ENCODE measurements at regions not wholly inside any gene's neighbourhood (a gene's known extent, or its start where the extent isn't known, plus 50 kb on each side); places are given as distances from the start of the nearest gene placed in this dataset.
"Not testable (repeated sequence)": the region's sequence is repeated elsewhere in the genome, so short reads cannot be mapped to it uniquely, and the experiment has no call there.

DNA sequence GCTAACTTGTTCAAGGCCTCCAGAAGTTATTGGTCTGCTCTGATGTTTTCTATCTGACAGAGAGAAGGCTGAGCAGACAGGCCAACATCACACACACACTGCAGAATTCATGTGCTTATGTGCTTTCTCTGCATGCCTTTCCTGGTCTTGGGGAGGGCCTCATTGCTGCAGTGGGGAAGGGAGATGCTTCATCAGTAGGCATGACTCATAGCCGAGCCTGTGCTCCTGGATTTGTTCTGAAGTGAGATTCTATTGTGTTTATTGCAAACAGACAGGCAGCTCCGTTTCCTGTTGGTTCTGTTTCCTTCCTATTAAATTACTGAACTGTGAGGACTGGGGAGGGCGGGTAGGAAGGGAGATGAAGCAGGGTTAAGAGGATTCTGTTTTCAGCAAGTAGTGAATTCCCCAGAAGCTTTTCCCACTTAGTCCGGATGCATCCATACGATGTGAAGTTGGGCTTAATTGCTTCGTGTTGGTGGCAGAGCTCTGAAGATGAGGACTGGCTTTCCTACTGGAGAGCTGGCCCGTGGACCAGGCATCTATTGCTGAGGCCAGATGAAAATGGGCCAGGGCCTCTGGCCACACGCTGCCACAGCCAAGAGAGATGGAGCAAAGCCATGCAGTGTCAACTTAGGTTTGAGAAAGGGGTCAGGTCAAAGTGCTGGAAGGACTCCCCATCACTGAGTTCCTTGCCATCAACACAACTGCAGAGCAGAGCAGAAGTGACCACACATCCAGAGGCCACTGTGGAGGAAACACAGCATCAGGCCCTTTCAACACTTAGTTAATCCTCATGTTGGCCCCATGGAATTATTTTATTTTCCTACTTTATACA lies 179.3 kb downstream of the UTP18 start:
- DNase-seq, result peak in 4 of 14 donors; percentile 4 to 51 (median 10)

DNA sequence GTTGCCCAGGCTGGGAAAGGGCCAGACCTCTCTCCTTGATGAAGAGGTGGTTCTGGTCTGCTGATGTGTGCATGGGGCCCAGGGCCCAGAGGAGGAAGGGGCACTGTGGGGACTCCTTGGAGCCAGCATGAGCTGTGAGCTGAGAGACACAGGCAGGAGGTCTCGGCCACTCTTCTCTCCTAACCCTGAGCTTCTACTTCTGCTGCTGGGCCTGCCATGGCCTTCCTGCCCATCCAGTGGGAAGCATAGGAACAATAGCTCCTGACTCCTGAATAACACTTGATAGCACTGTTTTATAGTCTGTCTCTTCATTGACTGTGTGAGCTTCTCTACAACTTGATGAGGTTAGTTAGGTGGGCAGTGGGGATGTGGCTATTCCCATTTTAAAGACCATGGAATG lies 181.1 kb downstream of the UTP18 start:
- DNase-seq, result no peak

DNA sequence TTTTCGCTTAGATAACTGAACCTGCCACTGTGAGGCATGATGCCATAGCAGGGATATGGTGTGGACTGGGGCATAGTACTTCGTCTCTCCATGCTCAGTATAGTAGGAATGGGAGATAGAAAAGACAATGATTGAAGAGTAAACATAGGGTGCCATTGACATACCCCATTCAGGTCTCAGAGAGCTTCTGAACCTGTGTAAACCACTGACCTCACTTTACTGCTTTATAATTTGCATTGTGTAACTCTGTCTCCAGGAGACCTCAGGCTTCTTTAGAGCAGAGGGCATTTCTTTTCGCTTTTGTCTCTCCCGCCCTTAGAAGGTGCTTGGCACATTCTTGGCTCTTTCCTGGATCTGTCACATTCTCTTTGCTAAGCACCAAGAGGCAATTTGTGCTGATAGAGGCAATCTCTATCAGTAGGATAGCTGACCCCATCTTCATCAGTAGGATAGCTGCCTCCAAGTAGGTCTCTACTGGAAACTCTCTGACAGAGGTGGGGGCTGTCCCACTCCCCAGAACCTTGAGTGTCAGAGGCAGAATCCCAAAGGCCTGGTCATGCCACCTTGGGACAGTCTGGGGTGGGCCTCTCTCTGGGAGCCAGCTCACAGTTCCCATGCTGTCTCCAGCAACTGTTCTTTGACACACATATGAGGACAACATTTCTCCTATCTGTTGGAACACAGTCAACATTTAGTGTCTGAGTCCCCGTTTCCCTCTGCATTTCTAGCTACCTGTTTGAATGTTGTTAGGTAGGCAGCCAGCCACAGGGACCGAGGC lies 181.9 kb downstream of the UTP18 start:
- no peak for DNase-seq

DNA sequence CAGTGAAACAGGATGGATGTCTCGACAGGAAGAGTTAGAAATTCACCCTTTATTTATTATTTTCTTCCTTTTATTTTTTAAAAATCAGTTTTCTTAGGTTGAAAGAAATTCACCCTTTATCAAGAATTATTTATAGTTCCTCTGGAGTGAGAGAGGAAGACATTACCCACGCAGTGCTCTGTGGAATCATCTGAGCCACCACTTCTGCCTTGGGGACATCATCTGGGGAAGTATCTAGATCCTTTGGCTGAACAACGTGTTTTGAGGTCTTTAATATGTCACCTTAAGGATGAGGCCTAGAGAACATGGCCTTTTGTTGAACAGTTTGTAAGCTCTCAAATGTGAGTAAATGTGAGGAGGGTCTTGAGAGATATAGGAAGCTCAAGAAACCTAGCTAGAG lies 183.3 kb downstream of the UTP18 start:
- DNase-seq, result no peak

DNA sequence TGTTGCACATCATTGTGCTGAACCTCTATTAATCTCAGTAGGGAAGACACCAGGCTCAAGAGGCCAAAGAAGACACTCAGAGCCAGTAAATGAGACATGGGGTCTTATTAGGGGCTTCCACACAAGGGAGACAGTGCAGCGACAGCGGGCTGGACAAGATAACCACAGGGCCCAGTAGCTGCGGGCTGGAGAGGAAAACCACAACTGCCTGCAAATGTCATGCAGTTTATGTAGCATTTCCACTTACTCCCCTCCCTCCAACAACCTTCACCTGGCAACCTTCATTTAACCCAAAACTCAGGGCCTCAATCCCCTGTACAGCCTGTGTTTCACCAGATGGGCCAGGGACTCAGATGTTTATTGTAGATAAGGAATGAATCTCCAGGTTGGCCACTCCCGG lies 185.6 kb downstream of the UTP18 start:
- no peak for DNase-seq

DNA sequence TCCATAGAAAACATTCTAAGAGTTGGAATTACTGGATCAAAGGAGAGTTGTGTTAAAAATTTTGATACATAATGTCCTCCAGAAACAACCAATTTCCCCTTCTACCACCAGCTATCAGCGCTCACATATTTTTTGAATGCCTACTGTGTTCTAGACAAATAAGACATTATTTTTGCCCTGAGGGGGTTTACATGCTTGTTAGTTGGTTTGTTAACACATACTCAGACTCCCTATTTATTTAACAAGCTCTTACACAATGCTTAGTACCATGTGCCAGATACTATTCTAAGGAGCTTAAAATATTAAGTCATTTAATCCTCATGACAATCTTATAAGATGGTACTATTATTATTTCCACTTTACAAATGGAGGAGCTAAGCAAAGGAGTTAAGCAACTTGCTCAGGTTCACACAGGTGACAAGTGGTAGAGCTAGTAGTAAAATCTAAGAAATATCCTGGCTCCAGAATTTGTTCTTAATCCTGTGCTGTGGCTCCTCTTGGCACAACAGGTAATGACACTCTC lies 194.2 kb downstream of the UTP18 start:
- DNase-seq, result no peak

DNA sequence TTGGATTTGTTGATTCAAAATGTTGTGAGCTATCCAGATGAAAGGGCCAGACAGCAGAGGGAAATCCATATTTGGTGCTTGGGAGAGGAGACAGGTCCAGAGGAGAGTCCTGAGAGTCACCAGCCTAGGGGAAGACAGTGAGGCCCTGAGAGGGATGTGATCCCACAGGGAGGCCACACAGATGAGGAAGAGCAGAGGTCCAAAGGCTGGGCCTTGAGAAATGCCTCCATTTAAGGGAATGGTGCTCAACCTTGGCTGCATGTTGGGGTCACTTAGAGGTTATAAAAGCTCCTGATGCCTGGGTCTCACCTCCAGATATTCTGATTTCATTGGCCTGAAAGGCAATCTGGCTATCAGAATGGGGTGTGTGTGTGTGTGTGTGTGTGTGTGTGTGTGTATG lies 194.9 kb downstream of the UTP18 start:
- DNase-seq, result no peak

DNA sequence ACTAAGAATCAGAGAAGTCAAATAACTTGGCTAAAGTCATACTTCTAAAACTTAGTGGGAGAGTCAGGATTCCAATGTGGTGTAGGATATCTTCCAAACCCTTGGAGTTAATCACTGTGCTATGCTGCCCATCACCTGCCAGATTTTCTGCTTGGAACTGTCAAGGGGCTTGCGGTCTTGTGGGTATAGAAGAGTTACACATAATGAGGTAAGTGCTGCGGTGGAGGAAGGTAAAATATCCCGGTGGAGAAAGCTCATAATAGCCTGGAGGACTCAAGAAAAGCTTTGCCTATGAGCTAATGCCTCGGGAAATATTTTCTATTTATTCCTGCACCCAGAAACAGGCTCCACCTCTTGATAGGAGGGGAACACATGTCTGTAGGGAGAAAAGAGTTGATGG lies 195.6 kb downstream of the UTP18 start:
- no peak for DNase-seq

DNA sequence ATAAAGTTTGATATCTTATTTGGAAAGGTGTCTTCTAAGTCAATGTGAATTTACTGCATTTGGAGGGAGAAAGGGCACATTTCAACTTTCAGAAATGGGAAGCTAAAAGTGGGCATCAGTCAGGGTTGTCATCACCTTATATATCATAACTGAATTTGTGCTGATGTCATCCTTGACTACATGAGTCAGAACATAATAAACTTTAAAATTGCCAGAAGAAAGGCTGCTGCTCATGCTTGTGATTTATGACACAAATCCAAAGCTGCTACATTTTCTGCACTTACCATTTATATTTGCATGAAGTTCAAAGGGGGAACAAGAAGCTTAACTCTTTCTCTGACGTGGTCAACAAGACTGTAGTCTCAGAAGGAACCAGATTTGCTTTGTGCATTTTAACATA lies 196.6 kb downstream of the UTP18 start:
- no peak for DNase-seq

DNA sequence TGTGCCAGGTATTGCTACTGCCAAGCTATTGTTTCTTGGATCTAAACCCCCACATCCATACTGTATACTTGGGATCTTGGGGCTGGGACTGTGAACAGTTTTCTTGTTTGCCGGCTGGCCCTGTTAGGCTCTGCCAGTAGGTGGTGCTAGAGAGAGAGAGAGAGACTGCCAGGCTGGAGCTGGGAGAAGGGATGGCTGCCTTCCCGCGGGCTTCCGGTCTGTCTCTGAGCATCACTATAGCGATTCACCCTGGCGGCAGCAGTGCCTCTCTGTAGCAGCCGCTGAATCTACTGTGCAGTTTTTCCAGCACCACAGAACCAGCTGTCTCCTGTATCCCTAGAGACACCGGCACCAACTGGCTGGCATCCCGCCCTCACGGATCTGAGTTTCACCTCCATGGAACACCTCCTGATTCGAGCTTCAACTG lies 201.2 kb downstream of the UTP18 start:
- peak in 10 of 14 donors; percentile 1 to 80 (median 11) for DNase-seq

DNA sequence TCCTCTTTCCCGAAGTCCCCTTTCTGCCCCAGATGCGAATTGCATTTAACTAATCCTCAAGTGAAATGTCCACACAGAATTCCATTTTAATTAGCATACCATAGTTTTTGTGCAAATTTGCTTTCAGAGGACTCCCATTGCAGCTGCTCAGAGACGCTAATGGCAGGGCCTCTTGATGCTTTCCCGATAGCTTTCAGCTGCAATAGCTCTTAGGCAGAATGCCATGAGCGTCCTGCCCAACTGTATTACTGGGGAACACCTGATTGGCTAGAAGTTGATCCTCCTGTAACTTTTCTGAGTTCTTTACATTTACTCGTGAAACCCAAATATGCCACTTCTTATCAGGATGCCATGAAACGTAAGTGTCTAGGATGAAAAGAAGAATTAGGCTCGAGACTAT lies 203.0 kb downstream of the UTP18 start:
- DNase-seq, result no peak

DNA sequence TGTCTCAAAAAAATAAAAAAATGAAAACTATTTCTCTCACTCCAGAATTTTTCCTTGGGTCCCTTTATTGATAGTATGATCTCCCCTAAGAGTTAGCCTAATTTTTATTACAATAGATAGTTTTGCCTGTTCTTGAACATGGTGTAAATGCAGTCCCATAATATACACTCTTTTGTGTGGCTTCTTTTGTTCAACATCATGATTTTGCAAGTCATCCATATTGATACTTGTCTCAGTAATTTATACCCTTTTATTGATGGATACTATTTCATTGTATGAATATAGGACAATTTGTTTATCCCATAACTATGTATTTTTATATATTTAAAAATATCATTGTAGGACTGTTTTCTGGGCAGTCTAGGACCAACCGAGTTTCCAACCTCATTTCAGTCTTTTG lies 207.0 kb downstream of the UTP18 start:
- DNase-seq, result no peak

DNA sequence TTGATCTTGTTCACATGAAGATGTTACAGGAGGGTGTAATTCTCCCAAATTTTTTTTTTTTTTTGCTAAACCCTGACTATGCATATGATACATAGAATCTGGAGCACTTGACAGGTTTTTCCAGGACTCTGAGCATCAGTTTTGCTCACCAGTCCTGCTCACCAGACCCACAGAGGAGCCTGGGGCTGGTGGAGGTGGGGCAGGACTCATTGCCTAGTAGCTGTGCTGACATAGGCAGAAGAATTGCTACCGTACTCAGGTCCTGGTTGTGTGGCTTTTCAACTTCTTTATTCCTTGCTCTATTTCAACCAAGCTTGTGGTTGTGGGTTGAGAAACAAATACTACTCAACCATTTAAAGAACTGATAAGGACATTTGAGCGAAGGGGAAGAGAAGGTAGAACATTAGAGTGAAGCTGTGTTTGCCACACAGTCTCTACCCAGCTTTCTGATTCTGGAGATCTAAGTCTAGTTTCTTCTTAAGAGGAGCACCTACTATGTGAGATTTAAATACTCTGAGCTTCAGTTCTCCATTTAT lies 212.4 kb downstream of the UTP18 start:
- no peak for DNase-seq

DNA sequence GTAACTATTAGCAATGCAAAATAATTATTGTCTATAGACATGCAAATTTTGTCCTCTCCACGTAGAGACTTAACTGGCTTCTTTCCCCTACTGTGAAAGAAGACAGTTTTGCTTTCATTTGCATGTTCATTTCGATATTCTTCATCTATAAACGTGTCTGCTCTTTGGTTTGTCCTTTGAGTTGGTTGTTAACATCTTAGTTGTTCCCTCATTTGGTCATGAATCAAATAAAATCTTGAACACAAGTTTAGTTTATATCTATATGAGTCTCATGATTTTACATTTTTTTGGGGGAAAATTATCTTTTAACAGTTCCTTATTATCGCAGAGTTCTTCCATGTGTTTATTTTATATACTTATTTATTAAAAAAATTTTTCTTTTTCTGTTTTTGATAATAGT lies 214.4 kb downstream of the UTP18 start:
- no peak for DNase-seq

DNA sequence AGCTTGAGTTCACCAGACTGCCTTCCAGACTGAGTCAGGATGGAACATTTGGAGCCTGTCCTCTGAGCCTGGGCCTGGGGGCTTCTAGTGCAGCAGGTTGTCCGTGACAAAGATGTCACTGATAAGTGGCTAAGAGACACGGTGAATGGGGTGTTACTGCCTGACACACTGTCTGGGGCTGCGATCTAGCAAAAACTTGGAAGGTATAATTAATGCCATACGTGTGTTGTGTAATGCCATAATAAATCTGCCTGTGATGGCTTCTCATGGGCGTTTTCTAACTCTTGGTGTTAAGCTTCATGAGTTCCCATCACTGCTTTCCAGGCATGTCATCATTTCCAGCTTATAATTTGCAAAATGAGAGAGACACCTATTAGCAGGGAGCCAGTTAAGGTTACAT lies 215.4 kb downstream of the UTP18 start:
- no peak for DNase-seq

DNA sequence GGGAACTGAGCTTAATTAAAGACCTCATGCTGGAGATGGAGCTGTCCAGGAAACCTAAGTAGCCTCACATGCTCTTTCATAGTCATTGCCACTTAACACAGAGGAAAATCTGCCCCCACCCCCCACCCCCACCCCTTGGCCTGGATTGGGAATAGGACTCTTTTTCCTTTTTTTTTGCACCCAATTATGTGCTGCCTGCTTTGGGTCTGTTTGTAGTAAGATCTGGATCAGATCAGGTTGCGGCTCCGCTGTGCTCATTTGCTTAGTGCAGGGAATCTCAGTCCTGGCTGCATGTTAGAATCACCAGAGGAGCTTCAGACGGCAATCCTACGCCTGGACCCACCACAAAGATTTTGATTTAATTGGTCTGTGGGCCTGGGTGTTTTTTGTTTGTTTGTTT lies 219.0 kb downstream of the UTP18 start:
- DNase-seq, result no peak

DNA sequence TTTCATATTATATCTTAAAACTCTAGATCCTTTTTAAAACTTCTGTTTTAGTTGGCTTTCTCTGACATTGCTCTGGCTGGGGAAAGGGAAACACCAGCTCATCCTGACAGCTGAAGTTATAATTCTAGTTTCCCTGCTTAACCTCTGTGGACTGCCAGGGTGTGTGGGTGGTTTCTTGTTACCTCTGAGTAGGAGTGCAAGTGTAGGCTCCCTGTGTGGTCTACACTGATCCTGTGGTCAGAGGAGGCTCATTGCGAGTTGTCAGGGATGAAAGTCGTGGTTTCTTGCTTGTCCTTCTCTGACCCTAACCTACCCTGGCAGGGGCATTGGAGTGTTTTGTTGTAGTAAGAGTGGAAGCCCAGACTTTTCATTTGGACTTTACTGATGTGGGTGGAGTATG lies 221.0 kb downstream of the UTP18 start:
- DNase-seq, result no peak

DNA sequence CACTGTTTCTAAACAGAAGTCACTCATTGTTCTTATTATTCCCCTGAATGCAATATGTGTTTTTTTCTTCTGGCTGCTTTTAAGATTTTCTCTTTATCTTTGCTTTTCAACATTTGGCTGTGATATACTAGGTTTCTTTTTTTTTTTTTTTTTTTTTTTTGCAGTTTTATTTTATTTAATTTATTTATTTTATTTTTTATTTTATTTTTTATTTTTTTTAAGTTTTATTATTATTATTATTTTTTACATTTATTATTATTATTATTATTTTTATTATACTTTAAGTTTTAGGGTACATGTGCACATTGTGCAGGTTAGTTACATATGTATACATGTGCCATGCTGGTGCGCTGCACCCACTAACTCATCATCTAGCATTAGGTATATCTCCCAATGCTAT lies 221.9 kb downstream of the UTP18 start:
- not testable (repeated sequence) for DNase-seq

DNA sequence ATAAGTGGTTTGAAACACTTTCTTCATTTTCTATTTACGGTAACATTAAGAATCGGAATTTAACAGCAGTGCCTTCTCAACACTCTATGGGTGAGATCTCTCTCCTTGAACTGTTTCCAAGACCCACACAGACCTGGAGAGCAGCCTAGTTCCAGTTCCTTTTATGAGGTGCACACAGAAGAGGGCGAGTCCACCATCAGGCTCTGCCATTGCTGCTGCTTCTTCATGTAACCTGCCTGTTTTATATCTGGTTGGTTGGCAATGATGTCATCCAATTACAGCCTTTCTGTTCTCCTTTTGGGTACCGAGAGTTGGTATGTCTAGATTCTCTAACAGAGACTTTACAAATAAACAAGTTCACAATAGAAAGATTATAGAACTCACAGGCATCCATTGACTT lies 225.7 kb downstream of the UTP18 start:
- peak in 2 of 14 donors; percentile 8 to 40 for DNase-seq

DNA sequence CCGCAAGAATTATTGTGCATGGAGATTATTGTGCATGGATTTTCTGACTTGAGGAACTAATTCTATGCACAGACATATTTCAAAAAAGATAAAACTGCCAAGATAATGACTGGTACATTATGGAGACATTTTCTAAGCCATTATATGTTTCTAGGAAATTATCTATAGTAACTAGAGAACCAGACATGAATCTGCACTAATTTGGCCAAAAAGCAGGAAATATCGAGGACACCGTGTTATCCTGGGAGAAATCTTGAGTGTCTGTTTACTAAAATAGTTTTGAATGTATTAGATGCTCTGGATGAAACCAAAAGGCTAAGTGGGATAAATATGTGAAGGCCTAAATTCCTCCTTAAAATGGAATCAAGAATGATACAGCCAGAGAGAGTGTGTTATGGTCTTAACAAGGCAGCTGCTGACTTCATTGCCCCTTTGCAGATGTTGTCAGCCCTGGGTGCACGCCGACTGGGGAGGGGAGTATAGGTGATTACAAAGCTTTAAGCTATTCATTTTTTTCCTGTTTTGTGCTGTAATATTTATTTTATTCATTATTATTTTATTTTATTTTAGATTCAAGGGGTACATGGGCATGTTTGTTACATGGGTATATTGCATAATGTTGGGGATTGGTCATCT lies 226.7 kb downstream of the UTP18 start:
- no peak for DNase-seq

DNA sequence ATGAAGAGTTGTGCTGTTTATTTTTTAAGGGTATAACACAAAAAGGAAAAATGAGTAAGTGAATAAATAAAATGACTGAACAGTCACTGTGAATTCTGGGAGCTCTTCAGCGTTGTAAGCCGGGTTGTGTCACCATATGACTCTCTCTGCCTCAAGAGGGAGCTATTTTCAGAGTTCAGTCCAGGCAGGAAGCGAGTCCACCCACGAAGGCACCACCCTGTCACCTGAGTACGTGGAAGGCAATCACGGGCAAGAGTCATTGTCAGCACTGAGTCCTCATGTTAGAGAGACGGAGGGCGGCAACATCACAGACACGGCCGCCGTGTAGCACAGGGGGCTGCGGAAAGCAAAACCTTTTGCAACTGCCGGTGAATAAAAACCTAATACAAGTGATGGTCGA lies 227.6 kb downstream of the UTP18 start:
- no peak for DNase-seq

DNA sequence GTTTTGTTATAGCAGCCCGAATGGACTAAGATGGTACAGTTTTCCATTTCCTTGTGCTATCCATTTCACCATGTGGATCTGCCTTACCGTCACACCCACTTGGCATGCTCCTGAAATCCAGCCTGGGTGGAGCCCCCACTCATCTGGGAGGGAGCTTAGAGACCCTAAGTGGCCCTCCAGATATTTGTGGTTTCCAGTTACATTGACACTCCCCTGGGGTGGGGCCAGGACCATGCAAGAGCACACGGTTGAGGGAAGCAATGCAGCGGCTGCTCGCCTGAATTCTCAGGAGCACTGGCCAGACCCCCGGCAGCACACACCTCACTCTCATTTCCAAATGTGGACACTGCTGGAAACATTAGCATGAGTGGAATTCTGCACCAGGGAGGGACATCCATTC lies 231.1 kb downstream of the UTP18 start:
- DNase-seq, result no peak

DNA sequence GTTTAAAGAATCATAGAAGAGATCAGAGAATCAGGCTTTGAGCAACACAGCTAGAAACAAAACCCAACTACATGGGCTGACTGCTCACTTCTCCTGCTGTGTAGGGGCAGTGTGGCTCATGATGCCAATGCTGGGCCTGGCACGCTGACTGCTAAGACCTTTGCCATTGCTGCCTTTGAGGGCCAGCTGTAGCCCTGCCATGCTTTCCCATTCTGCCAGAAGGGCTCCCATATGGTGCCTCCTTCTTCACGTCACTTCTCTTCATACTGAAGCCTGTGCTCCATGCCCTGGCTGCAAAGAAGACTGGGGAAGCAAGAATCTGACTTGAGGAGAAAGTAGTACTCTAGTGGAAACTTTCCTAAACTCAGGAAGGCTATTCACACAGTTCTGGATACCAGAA lies 232.9 kb downstream of the UTP18 start:
- DNase-seq, result peak in 2 of 14 donors; percentile 19 to 95

Measured in C1 segment of cervical spinal cord (tissue), 14 donors.